GM12878 (cell line): ENCODE measurements at regions not wholly inside any gene's neighbourhood (a gene's known extent, or its start where the extent isn't known, plus 50 kb on each side); places are given as distances from the start of the nearest gene placed in this dataset.

Source experiments
- ATAC-seq: fragments of 200-7000 bp; cut with Tn5 transposase; 3 replicates; pipeline ENCODE4 v1.9.1; 2020; ENCODE audit warnings: mild to moderate bottlenecking, moderate library complexity
- BruUV-seq: library from RNA; stranded (reverse); fragments of 400-500 nt; replicated peaks from 2 replicates; lab custom pipeline; 2021; lab: Mats Ljungman, UMichigan
- CTCF ChIA-PET: fragments of 300-600 bp; sonication (Branson Sonifier 250); formaldehyde crosslinking; extraction: SDS; loops from one replicate; lab custom pipeline; 2021; ENCODE audit warnings: inconsistent platforms; lab: Yijun Ruan, JAX
- POLR2A ChIA-PET: fragments of 350-600 bp; formaldehyde crosslinking; extraction: SDS; loops from one replicate; lab custom pipeline; 2021; ENCODE audit warnings: inconsistent platforms; lab: Charles Lee
- RAD21 ChIA-PET: fragments of 300-600 bp; sonication (Branson Sonifier 250); formaldehyde crosslinking; loops from one replicate; lab custom pipeline; 2023; ENCODE audit warnings: antibody characterized with exemption; ENCODE audit not compliant: unreplicated experiment; lab: Charles Lee
- SMC1A ChIA-PET: fragments of 300-600 bp; sonication (Branson Sonifier 250); formaldehyde crosslinking; loops from one replicate; lab custom pipeline; 2023; ENCODE audit not compliant: unreplicated experiment, uncharacterized antibody; lab: Charles Lee
- DNase-seq: peaks from one replicate; pipeline ENCODE4 v3.0.0-alpha.2; 2011; ENCODE audit warnings: low read depth, low spot score
- FAIRE-seq: peaks from 3 replicates; lab custom pipeline; 2011; peaks lifted over from hg19 to GRCh38; lab: Jason Lieb, UNC
- H2AFZ ChIP-seq: 2 replicates; pipeline ENCODE4 v1.6.0; 2011; ENCODE audit warnings: low read depth, low read length, control low read depth; ENCODE audit not compliant: control insufficient read depth
- H3K27ac ChIP-seq: 2 replicates; pipeline ENCODE4 v1.5.1; 2011; ENCODE audit warnings: control low read depth; ENCODE audit not compliant: control insufficient read depth, insufficient read depth
- H3K27me3 ChIP-seq, 2 experiments: replicated peaks in 1 of 2; 2 replicates each; pipeline versions ENCODE4 v1.6.0 to v1.6.1; 2011; ENCODE audit warnings: low read length in 1 of 2; ENCODE audit not compliant: control insufficient read depth in 2 of 2, insufficient read depth in 2 of 2
- H3K36me3 ChIP-seq, 2 experiments: 2 replicates each; pipeline ENCODE4 v1.5.1; 2011; ENCODE audit warnings: low read length in 1 of 2; ENCODE audit not compliant: control insufficient read depth in 2 of 2, insufficient read depth in 2 of 2
- H3K4me1 ChIP-seq: 2 replicates; pipeline ENCODE4 v1.6.1; 2011; ENCODE audit warnings: mild to moderate bottlenecking, low read length, moderate library complexity, mixed read lengths; ENCODE audit not compliant: control insufficient read depth, insufficient read depth
- H3K4me2 ChIP-seq: 2 replicates; pipeline ENCODE4 v1.6.0; 2011; ENCODE audit warnings: control low read depth; ENCODE audit not compliant: control insufficient read depth, insufficient read depth
- H3K4me3 ChIP-seq: fragments of 200-600 bp; sonication (generic); 2 replicates; pipeline ENCODE4 v1.5.1; 2016
- H3K79me2 ChIP-seq: 2 replicates; pipeline ENCODE4 v1.6.0; 2011; ENCODE audit warnings: low read length; ENCODE audit not compliant: control insufficient read depth, insufficient read depth
- H3K9ac ChIP-seq: 2 replicates; pipeline ENCODE4 v1.8.0; 2011; ENCODE audit warnings: low read length, control low read depth, mixed read lengths; ENCODE audit not compliant: control insufficient read depth, insufficient read depth
- H3K9me3 ChIP-seq: replicated peaks from 3 replicates; pipeline ENCODE4 v1.5.1; 2011; ENCODE audit warnings: mild to moderate bottlenecking, low read length; ENCODE audit not compliant: control insufficient read depth, insufficient read depth
- H4K20me1 ChIP-seq: 2 replicates; pipeline ENCODE4 v1.6.0; 2011; ENCODE audit not compliant: control insufficient read depth, insufficient read depth
- BCL11A ChIP-seq: IDR thresholded peaks from 2 replicates; pipeline ENCODE4 v1.6.1; 2011; ENCODE audit warnings: low read depth, low read length
- BCL3 ChIP-seq: IDR thresholded peaks from 2 replicates; pipeline ENCODE4 v1.6.1; 2011; ENCODE audit warnings: borderline replicate concordance, low read depth, mild to moderate bottlenecking, moderate library complexity, low read length; ENCODE audit not compliant: insufficient read depth, poor library complexity, severe bottlenecking
- BRCA1 ChIP-seq: IDR thresholded peaks from 2 replicates; pipeline ENCODE4 v1.6.1; 2011; ENCODE audit warnings: low read depth, low read length, improper control_type of control experiment
- CBFB ChIP-seq: IDR thresholded peaks from 2 replicates; pipeline ENCODE4 v1.6.1; 2016; ENCODE audit warnings: antibody characterized with exemption, low read depth
- CBX5 ChIP-seq: sonication (generic); IDR thresholded peaks from 2 replicates; pipeline ENCODE4 v1.6.1; 2016; ENCODE audit warnings: low read depth, moderate library complexity, mild to moderate bottlenecking, inconsistent platforms
- CEBPB ChIP-seq, 2 experiments: fragments of 150-350 bp in 1 of 2; IDR thresholded peaks; 2 replicates each; pipeline ENCODE4 v1.6.1; 2012 to 2014; ENCODE audit warnings: low read depth in 2 of 2, low read length in 2 of 2, borderline replicate concordance in 1 of 2, inconsistent platforms in 1 of 2
- DPF2 ChIP-seq: fragments of 450-650 bp; IDR thresholded peaks from 2 replicates; pipeline ENCODE4 v1.6.1; 2017; ENCODE audit warnings: mild to moderate bottlenecking
- E2F8 ChIP-seq: fragments of 450-650 bp; IDR thresholded peaks from 2 replicates; pipeline ENCODE4 v1.6.1; 2018; ENCODE audit warnings: mild to moderate bottlenecking, low read depth, moderate library complexity; ENCODE audit not compliant: partially characterized antibody
- RAD21 ChIP-seq: IDR thresholded peaks from 2 replicates; pipeline ENCODE4 v1.6.1; 2011; ENCODE audit warnings: mild to moderate bottlenecking, low read depth, low read length, moderate library complexity; ENCODE audit not compliant: insufficient read depth
- RBBP5 ChIP-seq: fragments of 200-600 bp; sonication (generic); conservative IDR thresholded peaks from 2 replicates; pipeline ENCODE4 v1.6.1; 2016
- YY1 ChIP-seq: IDR thresholded peaks from 2 replicates; pipeline ENCODE4 v1.6.1; 2011; ENCODE audit warnings: low read depth, mild to moderate bottlenecking, low read length
- ZBTB33 ChIP-seq: fragments of 450-650 bp; IDR thresholded peaks from 2 replicates; pipeline ENCODE4 v1.6.1; 2017; ENCODE audit warnings: mild to moderate bottlenecking
- ZBTB40 ChIP-seq: fragments of 450-650 bp; IDR thresholded peaks from 2 replicates; pipeline ENCODE4 v1.6.1; 2016; ENCODE audit warnings: mild to moderate bottlenecking, moderate library complexity, borderline replicate concordance
- WGBS: methylation state at CpG from one replicate; pipeline ENCODE4 v1.1.6; 2016; ENCODE audit warnings: low lambda C conversion rate; ENCODE audit not compliant: insufficient replicate concordance, insufficient coverage; ENCODE audit errors: missing lambda C conversion rate; 5-methylcytosine and 5-hydroxymethylcytosine counted together
- in situ Hi-C: fragments of 300-500 bp; cut with MboI; formaldehyde crosslinking; loops from 9 replicates; pipeline ENCODE4 v1.14.3; 2018; ENCODE audit warnings: mixed read lengths
- intact Hi-C: fragments of 100-400 bp; cut with micrococcal nuclease; formaldehyde crosslinking; loops from one replicate; pipeline ENCODE4 v1.14.2; 2022; ENCODE audit not compliant: unreplicated experiment

- H3K27me3 ChIP-seq, result no peaks in the 10 kb centered on the region
- POLR2A ChIA-PET, result no interaction called here
- FAIRE-seq, result no peak
- CTCF ChIA-PET, result interaction anchor here (1.4 to 1.7 kb wide), 2 partner anchors 21 to 194 kb away, joined by 4 read pairs; no protein-coding TSS in a partner anchor
- H3K9me3 ChIP-seq, result no peaks in the 10 kb centered on the region
- H3K4me2 ChIP-seq, result no peak overlapping the region
- H4K20me1 ChIP-seq, result no peaks in the 10 kb centered on the region
- H3K36me3 ChIP-seq, result no peaks in the 10 kb centered on the region
- DNase-seq, result no peak
- 64% methylated on average over 3 of the region's 3 CpGs for WGBS
- H3K4me1 ChIP-seq, result no peaks in the 10 kb centered on the region
- intact Hi-C loops (no loop called here), in situ Hi-C loops (no loop called here)
- no TSS peak for BruUV-seq
- no peak overlapping the region for H3K4me3 ChIP-seq
- SMC1A ChIA-PET, result interaction anchor here (1.0 kb wide), 1 partner anchor 193 kb away, joined by 6 read pairs; no protein-coding TSS in a partner anchor
- no peak overlapping the region for H3K27ac ChIP-seq
- RAD21 ChIA-PET, result interaction anchor here (1.0 kb wide), 1 partner anchor 21 kb away, joined by 3 read pairs; no protein-coding TSS in a partner anchor
- no peak overlapping the region for H2AFZ ChIP-seq
- ATAC-seq, result no peak
- H3K9ac ChIP-seq, result no peak overlapping the region
- no peaks in the 10 kb centered on the region for H3K79me2 ChIP-seq
- TF ChIP-seq RBBP5, result no peak
- no peak for TF ChIP-seq CBX5
- no peak for TF ChIP-seq BCL3
- no peak for TF ChIP-seq DPF2
- TF ChIP-seq E2F8, result no peak
- no peak for TF ChIP-seq ZBTB33
- no peak for TF ChIP-seq BCL11A
- TF ChIP-seq ZBTB40, result no peak
- TF ChIP-seq YY1, result no peak
- TF ChIP-seq BRCA1, result no peak
- TF ChIP-seq CBFB, result no peak
- TF ChIP-seq RAD21, result no peak
- TF ChIP-seq CEBPB (IDR thresholded peaks at IDR 0.05; ENCODE audit: borderline replicate concordance in 1 of 2, low read depth in 2 of 2, low read length in 2 of 2), result no peak
Observed at GRCh38 chr6:166795879-166796278, 160.5 kb downstream of the RNASET2 start.
